PC-9 (cell line): ENCODE measurements at regions not wholly inside any gene's neighbourhood (a gene's known extent, or its start where the extent isn't known, plus 50 kb on each side); places are given as distances from the start of the nearest gene placed in this dataset.

Source experiments
- BruUV-seq: library from RNA; stranded (reverse); fragments of 400-500 nt; replicated peaks from 2 replicates; lab custom pipeline; 2021; lab: Mats Ljungman, UMichigan
- CTCF ChIA-PET: fragments of 300-600 bp; sonication (Branson Sonifier 250); formaldehyde crosslinking; loops from one replicate; lab custom pipeline; 2022; ENCODE audit warnings: antibody characterized with exemption; lab: Charles Lee
- POLR2A ChIA-PET: fragments of 300-600 bp; sonication (Branson Sonifier 250); formaldehyde crosslinking; loops from one replicate; lab custom pipeline; 2022; ENCODE audit warnings: antibody characterized with exemption; ENCODE audit not compliant: unreplicated experiment; lab: Charles Lee
- DNase-seq, 2 experiments: peaks; one replicate each; pipeline versions ENCODE4 v3.0.0 to v3.0.0-alpha.2; 2015 to 2022; ENCODE audit warnings: mixed read lengths in 1 of 2
- H2AFZ ChIP-seq: fragments of 200-600 bp; sonication (generic); 2 replicates; pipeline ENCODE4 v1.8.1; 2017; ENCODE audit warnings: antibody characterized with exemption
- H3F3A ChIP-seq: fragments of 200-600 bp; sonication (generic); 2 replicates; pipeline ENCODE4 v1.8.1; 2017; ENCODE audit warnings: antibody characterized with exemption, mild to moderate bottlenecking, low read depth; ENCODE audit not compliant: insufficient read depth
- H3K27ac ChIP-seq: fragments of 200-600 bp; sonication (generic); 2 replicates; pipeline ENCODE4 v1.6.1; 2016; ENCODE audit warnings: mixed run types
- H3K27me3 ChIP-seq: fragments of 200-600 bp; sonication (generic); 2 replicates; pipeline ENCODE4 v1.6.1; 2016; ENCODE audit warnings: low read depth, mixed run types; ENCODE audit not compliant: insufficient read depth
- H3K36me3 ChIP-seq: fragments of 200-600 bp; sonication (generic); 2 replicates; pipeline ENCODE4 v1.6.1; 2016; ENCODE audit warnings: low read depth, mixed run types
- H3K4me1 ChIP-seq: fragments of 200-600 bp; sonication (generic); replicated peaks from 2 replicates; pipeline ENCODE4 v1.6.1; 2016; ENCODE audit warnings: mixed run types; ENCODE audit not compliant: insufficient read depth
- H3K4me2 ChIP-seq: fragments of 200-600 bp; sonication (generic); 2 replicates; pipeline ENCODE4 v1.6.1; 2017; ENCODE audit warnings: mixed run types
- H3K4me3 ChIP-seq: fragments of 200-600 bp; sonication (generic); 2 replicates; pipeline ENCODE4 v1.6.1; 2016; ENCODE audit warnings: mixed run types
- H3K79me2 ChIP-seq: fragments of 200-600 bp; sonication (generic); 2 replicates; pipeline ENCODE4 v1.6.1; 2017; ENCODE audit warnings: low read depth, mixed run types
- H3K9me2 ChIP-seq: fragments of 200-600 bp; sonication (generic); 2 replicates; pipeline ENCODE4 v1.8.1; 2017; ENCODE audit warnings: mild to moderate bottlenecking; ENCODE audit not compliant: insufficient read depth
- H3K9me3 ChIP-seq: fragments of 200-600 bp; sonication (generic); 2 replicates; pipeline ENCODE4 v1.8.1; 2016; ENCODE audit warnings: low read depth; ENCODE audit not compliant: insufficient read depth
- H4K20me1 ChIP-seq: fragments of 200-600 bp; sonication (generic); 2 replicates; pipeline ENCODE4 v1.8.1; 2017; ENCODE audit not compliant: insufficient read depth
- CTCF ChIP-seq: fragments of 200-600 bp; sonication (generic); conservative IDR thresholded peaks from 2 replicates; pipeline ENCODE4 v1.6.1; 2017; ENCODE audit warnings: mixed run types, antibody characterized with exemption, mild to moderate bottlenecking, moderate library complexity
- EZH2 ChIP-seq: fragments of 200-600 bp; sonication (generic); IDR thresholded peaks from 2 replicates; pipeline ENCODE4 v1.8.0; 2017; ENCODE audit warnings: antibody characterized with exemption, low read depth
- intact Hi-C: fragments of 100-400 bp; cut with micrococcal nuclease; formaldehyde crosslinking; loops from one replicate; pipeline ENCODE4 v1.10.0; 2022; ENCODE audit not compliant: unreplicated experiment

- Histone ChIP-seq H3K27ac (no peak overlapping the region), H3K27me3 (no peaks in the 10 kb centered on the region), H4K20me1 (no peaks in the 10 kb centered on the region), H2AFZ (peak overlapping the region; percentile 6; the same call in 1 of the 2 replicates), H3K9me2 (no peaks in the 10 kb centered on the region; the same call in 1 of the 2 replicates), H3K36me3 (no peaks in the 10 kb centered on the region), H3K9me3 (no peaks in the 10 kb centered on the region), H3K4me3 (no peak overlapping the region), H3K4me1 (no peaks in the 10 kb centered on the region), H3F3A (no peaks in the 10 kb centered on the region), H3K4me2 (no peak overlapping the region), H3K79me2 (no peaks in the 10 kb centered on the region)
- DNase-seq: no peak
- CTCF ChIA-PET: no interaction called here
- POLR2A ChIA-PET: no interaction called here
- TF ChIP-seq EZH2: no peak
- no peak for TF ChIP-seq CTCF
- no TSS peak for BruUV-seq
- intact Hi-C loops: no loop called here
Measured at GRCh38 chr3:101142160-101142559, 148.9 kb upstream of the ABI3BP start.

GRCh38 chr3:101141135-101141534 is 147.9 kb upstream of the ABI3BP start:
- no peak for TF ChIP-seq CTCF
- no peak for TF ChIP-seq EZH2
- Histone ChIP-seq H4K20me1 (no peaks in the 10 kb centered on the region), H3F3A (no peaks in the 10 kb centered on the region), H2AFZ (no peak overlapping the region), H3K27ac (no peak overlapping the region), H3K27me3 (no peaks in the 10 kb centered on the region), H3K4me3 (no peak overlapping the region), H3K9me2 (no peaks in the 10 kb centered on the region; the same call in 1 of the 2 replicates), H3K9me3 (no peaks in the 10 kb centered on the region), H3K4me1 (no peaks in the 10 kb centered on the region), H3K36me3 (no peaks in the 10 kb centered on the region), H3K4me2 (no peak overlapping the region), H3K79me2 (no peaks in the 10 kb centered on the region)
- BruUV-seq: no TSS peak
- ChIA-PET CTCF (no interaction called here), POLR2A (no interaction called here)
- intact Hi-C loops: no loop called here
- no peak for DNase-seq

- POLR2A ChIA-PET: no interaction called here
Measured at GRCh38 chr3:101138817-101139216, 145.6 kb upstream of the ABI3BP start.

More at GRCh38 chr3:101138817-101139216, 145.6 kb upstream of the ABI3BP start:
- Histone ChIP-seq H3F3A (no peaks in the 10 kb centered on the region), H3K9me3 (no peaks in the 10 kb centered on the region), H3K36me3 (no peaks in the 10 kb centered on the region), H3K79me2 (no peaks in the 10 kb centered on the region), H3K9me2 (no peaks in the 10 kb centered on the region), H4K20me1 (no peaks in the 10 kb centered on the region), H3K27ac (no peak overlapping the region), H3K27me3 (no peaks in the 10 kb centered on the region), H2AFZ (no peak overlapping the region), H3K4me1 (no peaks in the 10 kb centered on the region), H3K4me2 (no peak overlapping the region), H3K4me3 (no peak overlapping the region)
- TF ChIP-seq CTCF: no peak
- TF ChIP-seq EZH2: no peak
- CTCF ChIA-PET: no interaction called here
- no TSS peak for BruUV-seq
- intact Hi-C loops: no loop called here
- no peak for DNase-seq
